GM23338 (cell line): ENCODE measurements at regions not wholly inside any gene's neighbourhood (a gene's known extent, or its start where the extent isn't known, plus 50 kb on each side); places are given as distances from the start of the nearest gene placed in this dataset.
A peak's percentile ranks its signal among the peaks of the same experiment; 100 is the strongest.
"Not testable (repeated sequence)": the region's sequence is repeated elsewhere in the genome, so short reads cannot be mapped to it uniquely, and the experiment has no call there.

Source experiments
- ATAC-seq: fragments of 200-7000 bp; cut with Tn5 transposase; 3 replicates; pipeline ENCODE4 v1.9.1; 2020
- DNase-seq: peaks from one replicate; pipeline ENCODE4 v3.0.0-alpha.2; 2015; ENCODE audit warnings: low spot score
- H2AFZ ChIP-seq: fragments of 200-600 bp; sonication (generic); 2 replicates; pipeline ENCODE4 v1.8.0; 2016; ENCODE audit warnings: antibody characterized with exemption, mild to moderate bottlenecking, moderate library complexity
- H3F3A ChIP-seq: fragments of 200-600 bp; sonication (generic); replicated peaks from 2 replicates; pipeline ENCODE4 v1.8.0; 2017; ENCODE audit warnings: antibody characterized with exemption, mixed run types, low read depth
- H3K27ac ChIP-seq: fragments of 200-600 bp; sonication (generic); 2 replicates; pipeline ENCODE4 v1.6.1; 2016; ENCODE audit warnings: low read depth
- H3K27me3 ChIP-seq: fragments of 200-600 bp; sonication (generic); 2 replicates; pipeline ENCODE4 v1.8.0; 2016; ENCODE audit warnings: mild to moderate bottlenecking, mixed run types, moderate library complexity; ENCODE audit not compliant: insufficient read depth
- H3K36me3 ChIP-seq: fragments of 200-600 bp; sonication (generic); 2 replicates; pipeline ENCODE4 v1.8.0; 2016; ENCODE audit warnings: mild to moderate bottlenecking; ENCODE audit not compliant: insufficient read depth
- H3K4me1 ChIP-seq: fragments of 200-600 bp; sonication (generic); 2 replicates; pipeline ENCODE4 v1.8.0; 2016; ENCODE audit warnings: mild to moderate bottlenecking, moderate library complexity; ENCODE audit not compliant: insufficient read depth
- H3K4me2 ChIP-seq: fragments of 200-600 bp; sonication (generic); 2 replicates; pipeline ENCODE4 v1.7.1; 2017; ENCODE audit warnings: mixed run types
- H3K4me3 ChIP-seq: fragments of 200-600 bp; sonication (generic); 2 replicates; pipeline ENCODE4 v1.6.1; 2016; ENCODE audit warnings: mixed run types
- H3K79me2 ChIP-seq: fragments of 200-600 bp; sonication (generic); replicated peaks from 2 replicates; pipeline ENCODE4 v1.8.0; 2017; ENCODE audit warnings: mild to moderate bottlenecking; ENCODE audit not compliant: insufficient read depth
- H3K9me2 ChIP-seq: fragments of 200-600 bp; sonication (generic); 2 replicates; pipeline ENCODE4 v1.8.0; 2017; ENCODE audit not compliant: insufficient read depth
- H4K20me1 ChIP-seq: fragments of 200-600 bp; sonication (generic); replicated peaks from 2 replicates; pipeline ENCODE4 v1.8.0; 2017; ENCODE audit warnings: mild to moderate bottlenecking; ENCODE audit not compliant: insufficient read depth
- H3K27ac Mint-ChIP-seq: 2 replicates; pipeline ENCODE4 v1.8.0; 2020; ENCODE audit warnings: inconsistent platforms, mild to moderate bottlenecking, moderate library complexity, mixed read lengths
- H3K27me3 Mint-ChIP-seq: 3 replicates; pipeline ENCODE4 v1.8.0; 2022; ENCODE audit warnings: low read depth, mild to moderate bottlenecking, moderate library complexity, mixed read lengths, inconsistent platforms; ENCODE audit not compliant: insufficient read depth, poor library complexity
- H3K36me3 Mint-ChIP-seq: 3 replicates; pipeline ENCODE4 v1.8.0; 2021; ENCODE audit warnings: low read depth, mild to moderate bottlenecking, inconsistent platforms, moderate library complexity, mixed read lengths
- H3K4me1 Mint-ChIP-seq: 3 replicates; pipeline ENCODE4 v1.8.0; 2020; ENCODE audit warnings: mild to moderate bottlenecking, inconsistent platforms, mixed read lengths
- H3K4me3 Mint-ChIP-seq: 3 replicates; pipeline ENCODE4 v1.8.0; 2021; ENCODE audit warnings: moderate library complexity, mild to moderate bottlenecking, inconsistent platforms, mixed read lengths
- H3K9me3 Mint-ChIP-seq: 3 replicates; pipeline ENCODE4 v1.8.0; 2020; ENCODE audit warnings: moderate library complexity, mild to moderate bottlenecking, inconsistent platforms, mixed read lengths

- not testable (repeated sequence) for H3K27ac Mint-ChIP-seq, H3K4me2 ChIP-seq, H3F3A ChIP-seq, H4K20me1 ChIP-seq, H3K79me2 ChIP-seq, H3K9me2 ChIP-seq, DNase-seq, H3K36me3 ChIP-seq, H3K27me3 Mint-ChIP-seq, H3K27ac ChIP-seq, H3K27me3 ChIP-seq, H3K4me3 Mint-ChIP-seq, H3K4me1 ChIP-seq, ATAC-seq, H3K4me3 ChIP-seq, H3K36me3 Mint-ChIP-seq, H3K9me3 Mint-ChIP-seq, H3K4me1 Mint-ChIP-seq, H2AFZ ChIP-seq
Observed at GRCh38 chr2:111430817-111431661, 310.3 kb downstream of the BCL2L11 start.

- H3K4me3 ChIP-seq, H3K27me3 Mint-ChIP-seq, H3K9me2 ChIP-seq: not testable (repeated sequence)
Observed at GRCh38 chr2:111432423-111432822, 311.7 kb downstream of the BCL2L11 start.

GRCh38 chr2:111432916-111433499 is 312.3 kb downstream of the BCL2L11 start:
- not testable (repeated sequence) for H4K20me1 ChIP-seq, H3K4me2 ChIP-seq, H3K9me3 Mint-ChIP-seq, H3K4me1 Mint-ChIP-seq, H3K27ac ChIP-seq, H3K27me3 Mint-ChIP-seq, H3K9me2 ChIP-seq, ATAC-seq, H3K4me1 ChIP-seq, DNase-seq, H3K4me3 Mint-ChIP-seq, H3K4me3 ChIP-seq, H3K36me3 Mint-ChIP-seq, H3F3A ChIP-seq, H3K36me3 ChIP-seq, H3K27ac Mint-ChIP-seq, H3K79me2 ChIP-seq, H2AFZ ChIP-seq, H3K27me3 ChIP-seq

More at GRCh38 chr2:111432423-111432822, 311.7 kb downstream of the BCL2L11 start:
- H3K27ac Mint-ChIP-seq, H3K4me1 ChIP-seq, H4K20me1 ChIP-seq, DNase-seq, H3K4me2 ChIP-seq, ATAC-seq, H3K79me2 ChIP-seq, H3K27ac ChIP-seq, H3K4me1 Mint-ChIP-seq, H3F3A ChIP-seq, H3K4me3 Mint-ChIP-seq, H3K9me3 Mint-ChIP-seq, H2AFZ ChIP-seq, H3K36me3 ChIP-seq, H3K36me3 Mint-ChIP-seq, H3K27me3 ChIP-seq: not testable (repeated sequence)

DNA sequence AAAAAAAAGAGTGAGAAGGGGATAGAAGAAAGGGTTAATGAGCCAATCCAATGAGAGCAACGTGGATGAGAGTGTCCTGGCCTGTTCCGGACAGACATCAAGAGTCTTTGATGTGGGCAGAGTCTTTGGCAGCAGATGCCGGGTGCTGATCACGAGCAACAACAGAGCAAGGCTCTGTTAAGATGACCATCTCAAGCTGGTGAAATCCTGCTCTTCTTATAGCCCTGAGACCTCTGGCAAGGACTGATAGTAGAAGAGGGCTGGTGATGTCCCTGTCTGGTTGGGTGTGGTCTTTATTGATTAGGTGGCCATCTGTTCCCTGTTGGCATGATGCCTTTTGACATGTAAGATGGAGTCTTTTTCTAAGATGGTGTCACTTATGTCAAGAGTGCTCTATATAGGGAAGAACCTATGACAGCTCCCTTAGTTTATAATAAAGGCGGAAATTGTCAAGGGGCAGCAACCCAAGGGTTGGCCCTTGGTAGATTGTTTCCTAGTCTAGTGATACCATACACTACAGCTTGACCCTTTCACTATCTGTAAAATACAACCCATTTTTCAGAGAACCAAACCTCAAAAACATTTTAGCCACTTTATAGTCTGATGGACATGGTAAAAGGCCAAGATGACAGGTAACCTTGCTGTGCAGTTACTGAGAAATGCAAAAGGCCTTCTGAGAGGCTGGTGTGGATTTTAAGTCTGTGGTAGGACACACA is 313.3 kb downstream of the BCL2L11 start:
- H2AFZ ChIP-seq, H3K27ac ChIP-seq, H3K4me2 ChIP-seq, ATAC-seq, H3K4me1 ChIP-seq, H3K36me3 ChIP-seq, H3K9me2 ChIP-seq, H3K4me3 ChIP-seq, H3F3A ChIP-seq, H3K27me3 Mint-ChIP-seq, H3K4me1 Mint-ChIP-seq, H3K4me3 Mint-ChIP-seq, H4K20me1 ChIP-seq, H3K36me3 Mint-ChIP-seq, H3K9me3 Mint-ChIP-seq, H3K27me3 ChIP-seq, H3K27ac Mint-ChIP-seq, H3K79me2 ChIP-seq, DNase-seq: not testable (repeated sequence)

DNA sequence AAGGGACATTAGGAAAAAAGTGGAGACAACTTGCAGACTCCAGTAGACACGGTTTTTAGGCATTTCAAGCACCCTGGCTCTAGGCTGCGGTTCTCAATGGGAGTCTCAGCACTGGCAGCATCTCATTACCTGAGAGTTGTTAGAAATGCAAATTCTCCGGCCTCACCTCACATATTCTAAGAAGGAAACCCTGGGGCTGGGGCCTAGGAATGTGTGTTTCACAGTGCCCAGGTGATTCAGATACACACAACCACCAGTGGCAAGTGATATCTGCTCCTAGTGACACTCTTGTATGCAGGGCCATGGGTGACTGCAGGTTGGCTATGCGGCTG is 313.9 kb downstream of the BCL2L11 start:
- not testable (repeated sequence) for H3K79me2 ChIP-seq, H3K27ac Mint-ChIP-seq, H3K9me2 ChIP-seq, H2AFZ ChIP-seq, DNase-seq, H3K9me3 Mint-ChIP-seq, H3K4me1 ChIP-seq, H3K27ac ChIP-seq, H3K36me3 ChIP-seq, H3K36me3 Mint-ChIP-seq, H3F3A ChIP-seq, H3K27me3 ChIP-seq, H3K4me3 ChIP-seq, H3K4me2 ChIP-seq, H3K4me3 Mint-ChIP-seq, H3K4me1 Mint-ChIP-seq, H3K27me3 Mint-ChIP-seq, H4K20me1 ChIP-seq
- peak; percentile 80 for ATAC-seq

DNA sequence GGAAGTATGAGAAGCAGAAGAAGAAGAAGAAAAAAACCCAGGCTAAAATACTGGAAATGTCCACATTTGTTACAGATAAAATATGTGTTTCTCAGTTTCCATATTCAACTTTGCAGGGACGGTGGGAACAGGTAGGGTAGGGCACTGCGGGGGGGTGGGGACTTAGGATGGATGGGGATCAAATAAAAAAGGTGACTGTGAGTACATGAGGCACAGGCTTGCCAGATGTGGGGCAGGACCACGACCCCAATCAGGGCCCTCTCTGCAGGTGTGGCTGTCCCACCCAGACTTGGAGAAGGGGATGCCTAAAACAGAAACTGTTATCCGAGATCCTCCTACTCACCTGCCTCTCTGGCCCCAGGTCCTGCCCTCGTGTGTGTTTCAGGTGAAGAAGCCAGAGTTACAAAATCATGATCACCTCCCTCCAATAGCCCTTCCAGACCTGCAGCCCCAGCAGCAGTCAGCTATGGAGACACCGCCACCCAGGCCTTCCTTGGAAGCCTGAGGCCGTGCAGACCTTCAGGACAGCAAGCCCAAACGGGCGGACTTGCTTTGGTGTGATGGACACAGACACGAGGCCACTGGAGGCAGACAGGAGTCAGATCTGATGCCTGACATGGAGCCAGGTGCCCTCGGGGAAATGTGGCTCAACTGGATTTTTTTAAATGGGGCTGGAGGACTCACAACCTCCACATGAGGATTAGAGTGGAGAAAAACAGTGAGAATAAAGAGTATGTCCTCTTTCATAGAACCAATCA is 315.0 kb downstream of the BCL2L11 start:
- H3K27ac ChIP-seq, H3K36me3 ChIP-seq, H3K9me3 Mint-ChIP-seq, H3K9me2 ChIP-seq, H3K4me1 ChIP-seq, DNase-seq, H3K4me3 Mint-ChIP-seq, H3K36me3 Mint-ChIP-seq, H2AFZ ChIP-seq, H4K20me1 ChIP-seq, H3K4me3 ChIP-seq, H3K27me3 Mint-ChIP-seq, H3K27me3 ChIP-seq, H3K27ac Mint-ChIP-seq, H3K4me2 ChIP-seq, H3K4me1 Mint-ChIP-seq, H3F3A ChIP-seq, H3K79me2 ChIP-seq: not testable (repeated sequence)
- ATAC-seq, result peak; percentile 52
